H9 (cell line): ENCODE measurements at regions not wholly inside any gene's neighbourhood (a gene's known extent, or its start where the extent isn't known, plus 50 kb on each side); places are given as distances from the start of the nearest gene placed in this dataset.

Experiments
- DNase-seq: peaks from one replicate; pipeline ENCODE4 v3.0.0-alpha.2; 2017
- H2AFZ ChIP-seq: one replicate; pipeline ENCODE4 v1.6.1; 2013; ENCODE audit warnings: mild to moderate bottlenecking, low read length, control low read depth, moderate library complexity
- H2AK5ac ChIP-seq: 2 replicates; pipeline ENCODE4 v1.6.1; 2013; ENCODE audit warnings: low read length, control low read depth, mixed read lengths; ENCODE audit not compliant: insufficient read length
- H2BK120ac ChIP-seq: one replicate; pipeline ENCODE4 v1.6.1; 2013; ENCODE audit warnings: low read depth, mild to moderate bottlenecking, low read length, control low read depth, inconsistent platforms; ENCODE audit not compliant: poor library complexity, severe bottlenecking
- H2BK12ac ChIP-seq: 2 replicates; pipeline ENCODE4 v1.6.1; 2013; ENCODE audit warnings: low read length, control low read depth, mixed read lengths, low read depth; ENCODE audit not compliant: insufficient read length
- H2BK15ac ChIP-seq: 2 replicates; pipeline ENCODE4 v1.6.1; 2013; ENCODE audit warnings: low read depth, low read length, control low read depth
- H2BK20ac ChIP-seq: one replicate; pipeline ENCODE4 v1.6.1; 2013; ENCODE audit warnings: low read depth, mild to moderate bottlenecking, low read length, control low read depth, inconsistent platforms; ENCODE audit not compliant: poor library complexity, severe bottlenecking
- H2BK5ac ChIP-seq: 2 replicates; pipeline ENCODE4 v1.6.1; 2013; ENCODE audit warnings: low read length, control low read depth, mixed read lengths; ENCODE audit not compliant: insufficient read length
- H3K14ac ChIP-seq: 2 replicates; pipeline ENCODE4 v1.6.1; 2013; ENCODE audit warnings: low read length, control low read depth; ENCODE audit not compliant: insufficient read depth
- H3K18ac ChIP-seq: 2 replicates; pipeline ENCODE4 v1.6.1; 2013; ENCODE audit warnings: low read depth, mild to moderate bottlenecking, mixed read lengths, low read length, control low read depth; ENCODE audit not compliant: insufficient read length
- H3K23ac ChIP-seq: 2 replicates; pipeline ENCODE4 v1.6.1; 2013; ENCODE audit warnings: low read length, control low read depth, mixed read lengths, low read depth; ENCODE audit not compliant: insufficient read length
- H3K23me2 ChIP-seq: 2 replicates; pipeline ENCODE4 v1.6.1; 2013; ENCODE audit warnings: low read depth, mild to moderate bottlenecking, mixed read lengths, low read length, control low read depth; ENCODE audit not compliant: insufficient read length, poor library complexity, severe bottlenecking
- H3K27ac ChIP-seq: 2 replicates; pipeline ENCODE4 v1.5.1; 2013; ENCODE audit warnings: low read length, control low read depth, mixed read lengths, low read depth; ENCODE audit not compliant: insufficient read length
- H3K27me3 ChIP-seq: 2 replicates; pipeline ENCODE4 v1.6.1; 2013; ENCODE audit warnings: low read length, control low read depth, inconsistent platforms; ENCODE audit not compliant: insufficient read depth
- H3K4ac ChIP-seq: 2 replicates; pipeline ENCODE4 v1.6.1; 2013; ENCODE audit warnings: low read depth, mild to moderate bottlenecking, control low read depth, inconsistent platforms, low read length, moderate library complexity
- H3K4me1 ChIP-seq: 2 replicates; pipeline ENCODE4 v1.6.1; 2013; ENCODE audit warnings: low read length, control low read depth, inconsistent platforms; ENCODE audit not compliant: insufficient read depth
- H3K4me2 ChIP-seq: 2 replicates; pipeline ENCODE4 v1.6.1; 2013; ENCODE audit warnings: low read length, control low read depth, mixed read lengths; ENCODE audit not compliant: insufficient read length, insufficient read depth
- H3K56ac ChIP-seq: 2 replicates; pipeline ENCODE4 v1.6.1; 2013; ENCODE audit warnings: low read depth, mild to moderate bottlenecking, mixed read lengths, low read length, control low read depth; ENCODE audit not compliant: insufficient read length
- H3K79me1 ChIP-seq: 2 replicates; pipeline ENCODE4 v1.6.1; 2013; ENCODE audit warnings: low read depth, mild to moderate bottlenecking, moderate library complexity, low read length, control low read depth, inconsistent platforms; ENCODE audit not compliant: insufficient read depth, poor library complexity, severe bottlenecking
- H3K79me2 ChIP-seq: 2 replicates; pipeline ENCODE4 v1.6.1; 2013; ENCODE audit warnings: low read length, control low read depth, inconsistent platforms; ENCODE audit not compliant: insufficient read depth
- H3K9ac ChIP-seq: 2 replicates; pipeline ENCODE4 v1.6.1; 2013; ENCODE audit warnings: low read length, control low read depth, mixed read lengths; ENCODE audit not compliant: insufficient read length; ENCODE audit errors: extremely low read depth
- H3K9me3 ChIP-seq: one replicate; pipeline ENCODE4 v1.6.1; 2013; ENCODE audit warnings: low read depth, low read length, inconsistent platforms; ENCODE audit not compliant: control insufficient read depth
- H3T11ph ChIP-seq: one replicate; pipeline ENCODE4 v1.6.1; 2013; ENCODE audit warnings: mild to moderate bottlenecking, low read length, control low read depth, inconsistent platforms
- H4K20me1 ChIP-seq: one replicate; pipeline ENCODE4 v1.6.1; 2013; ENCODE audit not compliant: control insufficient read depth, insufficient read length, insufficient read depth
- H4K5ac ChIP-seq: 2 replicates; pipeline ENCODE4 v1.6.1; 2013; ENCODE audit warnings: low read depth, mild to moderate bottlenecking, mixed read lengths, low read length, control low read depth; ENCODE audit not compliant: insufficient read length
- H4K8ac ChIP-seq: replicated peaks from 2 replicates; pipeline ENCODE4 v1.6.1; 2013; ENCODE audit warnings: low read length, control low read depth, mixed read lengths, low read depth; ENCODE audit not compliant: insufficient read length
- H4K91ac ChIP-seq: 2 replicates; pipeline ENCODE4 v1.6.1; 2013; ENCODE audit warnings: low read depth, mild to moderate bottlenecking, moderate library complexity, mixed read lengths, low read length, control low read depth; ENCODE audit not compliant: insufficient read length
- H3K27ac Mint-ChIP-seq, 3 experiments: 2 replicates in 2 of 3; 3 replicates in 1 of 3; pipeline ENCODE4 v1.8.0; 2020 to 2021; ENCODE audit warnings: mixed read lengths in 3 of 3, mild to moderate bottlenecking in 1 of 3, moderate library complexity in 1 of 3
- H3K27me3 Mint-ChIP-seq: 2 replicates; pipeline ENCODE4 v1.8.0; 2021; ENCODE audit warnings: low read depth, mild to moderate bottlenecking, moderate library complexity, mixed read lengths
- H3K36me3 Mint-ChIP-seq, 3 experiments: 2 replicates in 2 of 3; 3 replicates in 1 of 3; pipeline ENCODE4 v1.8.0; 2020 to 2021; ENCODE audit warnings: low read depth in 3 of 3, mixed read lengths in 3 of 3; ENCODE audit not compliant: insufficient read depth in 1 of 3
- H3K4me1 Mint-ChIP-seq, 2 experiments: 2 replicates each; pipeline ENCODE4 v1.8.0; 2020; ENCODE audit warnings: mixed read lengths in 2 of 2
- H3K4me3 Mint-ChIP-seq, 2 experiments: 2 replicates in 1 of 2; 3 replicates in 1 of 2; pipeline ENCODE4 v1.8.0; 2020 to 2021; ENCODE audit warnings: mild to moderate bottlenecking in 2 of 2, mixed read lengths in 2 of 2, moderate library complexity in 1 of 2
- H3K9me3 Mint-ChIP-seq, 2 experiments: 2 replicates in 1 of 2; 3 replicates in 1 of 2; pipeline ENCODE4 v1.8.0; 2020; ENCODE audit warnings: mild to moderate bottlenecking in 2 of 2, mixed read lengths in 2 of 2, moderate library complexity in 1 of 2
- WGBS: extraction: QIAGEN DNeasy Blood & Tissue Kit; methylation state at CpG from one replicate; pipeline ENCODE4 v1.1.7; 2013; ENCODE audit warnings: missing lambda C conversion rate, low lambda C conversion rate, mixed read lengths; ENCODE audit not compliant: insufficient read length; ENCODE audit errors: extremely low coverage; 5-methylcytosine and 5-hydroxymethylcytosine counted together
- TF ChIP-seq, protein P1 (sequence below): fragments of 200-600 bp; sonication (generic); conservative IDR thresholded peaks from 3 replicates; pipeline ENCODE4 v1.8.0; 2021; ENCODE audit warnings: antibody characterized with exemption, mild to moderate bottlenecking

DNA sequence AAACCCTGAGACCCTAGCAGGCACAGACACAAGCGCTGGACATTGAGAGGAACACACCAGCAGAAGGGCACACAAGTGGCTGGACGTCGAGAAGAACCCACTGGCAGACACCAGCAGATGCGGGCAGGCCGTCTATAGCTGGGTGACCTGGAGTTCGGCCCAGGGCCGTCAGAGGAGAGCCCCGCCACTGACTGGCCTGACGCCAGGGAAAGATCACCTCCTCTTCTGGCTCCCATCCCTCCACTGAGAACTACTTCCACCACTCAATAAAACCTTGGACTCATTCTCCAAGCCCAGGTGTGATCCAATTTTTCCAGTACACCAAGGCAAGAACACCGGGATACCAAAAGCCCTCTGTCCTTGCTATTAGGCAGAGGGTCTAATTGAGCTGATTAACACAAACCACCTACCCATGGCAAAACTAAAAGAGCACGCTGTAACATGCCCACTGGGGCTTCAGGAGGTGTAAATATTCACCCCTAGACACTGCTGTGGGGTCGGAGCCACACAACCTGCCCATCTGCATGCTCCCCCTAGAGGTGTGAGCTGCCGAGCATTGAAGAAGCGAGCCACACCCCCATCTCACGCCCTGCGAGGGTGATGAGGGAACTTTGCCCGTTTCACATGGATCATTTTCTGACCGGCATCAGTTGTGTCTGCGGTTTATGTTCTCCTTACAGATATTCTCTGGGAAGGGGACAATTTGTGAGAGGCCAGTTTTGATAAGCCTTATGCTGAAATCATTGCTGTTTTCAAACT lies 104.8 kb downstream of the HLX start:
- H3K9ac ChIP-seq, result no peak overlapping the region
- H4K5ac ChIP-seq, result no peak overlapping the region
- H3K79me2 ChIP-seq, result no peaks in the 10 kb centered on the region
- H3K4ac ChIP-seq, result no peak overlapping the region
- no peak overlapping the region for H3K18ac ChIP-seq
- H2BK15ac ChIP-seq, result no peak overlapping the region
- Mint-ChIP-seq H3K9me3 (no peaks in the 10 kb centered on the region), H3K4me1 (peaks cover 0 to 3% of the 10 kb centered on the region in 2 experiments; a peak in 1 of 4 replicates), H3K4me3 (no peak overlapping the region), H3K27me3 (peaks cover 11% of the 10 kb centered on the region), H3K27ac (no peak overlapping the region), H3K36me3 (no peaks in the 10 kb centered on the region)
- TF ChIP-seq, protein P1, sequence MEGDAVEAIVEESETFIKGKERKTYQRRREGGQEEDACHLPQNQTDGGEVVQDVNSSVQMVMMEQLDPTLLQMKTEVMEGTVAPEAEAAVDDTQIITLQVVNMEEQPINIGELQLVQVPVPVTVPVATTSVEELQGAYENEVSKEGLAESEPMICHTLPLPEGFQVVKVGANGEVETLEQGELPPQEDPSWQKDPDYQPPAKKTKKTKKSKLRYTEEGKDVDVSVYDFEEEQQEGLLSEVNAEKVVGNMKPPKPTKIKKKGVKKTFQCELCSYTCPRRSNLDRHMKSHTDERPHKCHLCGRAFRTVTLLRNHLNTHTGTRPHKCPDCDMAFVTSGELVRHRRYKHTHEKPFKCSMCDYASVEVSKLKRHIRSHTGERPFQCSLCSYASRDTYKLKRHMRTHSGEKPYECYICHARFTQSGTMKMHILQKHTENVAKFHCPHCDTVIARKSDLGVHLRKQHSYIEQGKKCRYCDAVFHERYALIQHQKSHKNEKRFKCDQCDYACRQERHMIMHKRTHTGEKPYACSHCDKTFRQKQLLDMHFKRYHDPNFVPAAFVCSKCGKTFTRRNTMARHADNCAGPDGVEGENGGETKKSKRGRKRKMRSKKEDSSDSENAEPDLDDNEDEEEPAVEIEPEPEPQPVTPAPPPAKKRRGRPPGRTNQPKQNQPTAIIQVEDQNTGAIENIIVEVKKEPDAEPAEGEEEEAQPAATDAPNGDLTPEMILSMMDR, result peak; percentile 69
- H3K23me2 ChIP-seq, result no peaks in the 10 kb centered on the region
- no peaks in the 10 kb centered on the region for H3K27me3 ChIP-seq
- no peak overlapping the region for H3K4me2 ChIP-seq
- WGBS, result no CpG with 5 or more reads among the region's 19 CpGs
- no peaks in the 10 kb centered on the region for H3K79me1 ChIP-seq
- H2BK120ac ChIP-seq, result no peak overlapping the region
- DNase-seq, result peak; percentile 59
- no peak overlapping the region for H3T11ph ChIP-seq
- H3K27ac ChIP-seq, result no peak overlapping the region
- H2AK5ac ChIP-seq, result no peak overlapping the region
- H4K20me1 ChIP-seq, result no peaks in the 10 kb centered on the region
- no peak overlapping the region for H2AFZ ChIP-seq
- no peak overlapping the region for H2BK5ac ChIP-seq
- no peak overlapping the region for H2BK20ac ChIP-seq
- no peak overlapping the region for H3K23ac ChIP-seq
- H3K4me1 ChIP-seq, result no peaks in the 10 kb centered on the region
- H4K91ac ChIP-seq, result no peak overlapping the region
- H3K56ac ChIP-seq, result no peak overlapping the region
- no peak overlapping the region for H2BK12ac ChIP-seq
- no peak overlapping the region for H3K14ac ChIP-seq
- no peak overlapping the region for H4K8ac ChIP-seq
- H3K9me3 ChIP-seq, result no peaks in the 10 kb centered on the region
